HG03432 (cell line): ENCODE measurements at regions not wholly inside any gene's neighbourhood (a gene's known extent, or its start where the extent isn't known, plus 50 kb on each side); places are given as distances from the start of the nearest gene placed in this dataset.

Experiments
- ATAC-seq: cut with Tn5 transposase; IDR thresholded peaks from one replicate; pipeline ENCODE4 v1.9.1; 2021; ENCODE audit warnings: mild to moderate bottlenecking, moderate library complexity; ENCODE audit not compliant: unreplicated experiment

GRCh38 chr9:107118863-107119624 is 164.0 kb upstream of the RAD23B start:
- ATAC-seq: no peak

- ATAC-seq: no peak
These were observed 163.3 kb upstream of the RAD23B start for GRCh38 chr9:107119735-107120134.

DNA sequence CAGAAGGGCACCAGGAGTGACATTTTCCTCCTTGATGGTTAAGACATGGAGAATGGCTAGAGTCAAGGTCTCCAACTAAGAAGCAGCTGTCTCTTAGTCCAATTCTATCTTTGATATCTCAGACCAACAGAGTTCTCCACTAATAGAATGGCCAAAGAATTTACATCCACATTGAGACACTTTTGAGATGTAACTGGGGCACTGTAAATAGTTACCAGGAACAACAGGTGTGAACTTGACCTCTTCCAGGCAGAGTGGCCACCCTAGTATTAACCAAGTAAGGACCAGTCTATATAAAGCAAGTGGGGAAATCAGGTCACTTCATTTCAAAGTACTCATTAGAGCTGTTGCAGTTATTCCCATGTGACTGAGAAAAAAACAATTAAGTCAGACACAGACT is 159.7 kb upstream of the RAD23B start:
- no peak for ATAC-seq

- no peak for ATAC-seq
These were observed 155.5 kb upstream of the RAD23B start for GRCh38 chr9:107127608-107128007.

GRCh38 chr9:107131108-107131799 is 151.8 kb upstream of the RAD23B start:
- ATAC-seq: no peak

- no peak for ATAC-seq
These were observed 146.8 kb upstream of the RAD23B start for GRCh38 chr9:107136296-107136695.

DNA sequence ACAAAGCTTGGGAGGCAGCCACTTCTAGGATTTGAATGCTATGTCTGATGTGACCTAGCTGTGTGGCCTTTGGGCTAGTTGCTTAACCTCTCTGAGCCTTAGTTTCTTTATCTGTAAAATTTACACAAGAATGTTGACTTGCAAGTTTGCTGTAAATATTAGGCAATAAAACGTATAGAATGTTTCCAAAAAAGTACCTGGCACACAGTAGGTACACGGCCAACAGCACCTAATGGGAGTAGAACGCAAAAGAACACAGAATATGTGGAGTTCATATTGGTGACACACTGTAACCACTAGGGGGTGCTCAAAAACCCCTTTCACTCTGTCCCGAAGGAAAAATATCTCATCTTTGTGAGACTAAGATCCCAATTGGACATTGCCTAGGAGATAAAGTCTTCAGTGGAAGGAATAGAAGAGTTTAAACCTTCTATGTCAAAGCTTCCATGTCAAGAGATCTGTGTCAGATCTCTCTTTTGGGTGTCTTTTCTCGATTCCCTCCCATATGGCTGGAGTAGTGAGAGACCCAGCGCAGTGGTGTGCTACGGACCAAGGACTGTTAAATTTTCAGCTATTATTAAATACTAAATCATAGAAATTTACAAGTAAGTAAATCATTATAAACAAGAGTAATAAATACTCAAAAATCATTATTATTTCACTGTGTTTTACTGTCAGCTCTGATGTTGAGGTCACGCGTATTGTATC is 145.4 kb upstream of the RAD23B start:
- peak; percentile 53 for ATAC-seq

GRCh38 chr9:107138261-107138992 is 144.7 kb upstream of the RAD23B start:
- ATAC-seq: no peak

DNA sequence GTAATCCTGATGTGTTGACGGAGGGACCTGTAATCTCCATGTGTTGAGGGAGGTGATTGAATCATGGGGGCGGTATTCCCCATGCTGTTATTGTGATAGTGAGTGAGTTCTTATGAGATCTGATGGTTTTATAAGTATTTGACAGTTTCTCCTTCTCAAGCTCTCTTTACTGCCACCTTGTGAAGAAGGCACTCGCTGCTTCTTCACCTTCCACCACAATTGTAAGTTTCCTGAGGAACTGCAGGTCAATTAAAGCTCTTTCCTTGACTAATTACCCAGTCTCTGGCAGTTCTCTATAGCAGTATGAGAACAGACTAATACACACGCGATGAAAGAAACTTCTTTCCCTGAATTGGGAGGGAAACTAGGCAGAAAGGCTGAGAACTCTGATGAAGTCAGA is 141.1 kb upstream of the RAD23B start:
- no peak for ATAC-seq

- no peak for ATAC-seq
These were observed 140.6 kb upstream of the RAD23B start for GRCh38 chr9:107142430-107142829.

GRCh38 chr9:107142896-107143603 is 140.0 kb upstream of the RAD23B start:
- no peak for ATAC-seq

GRCh38 chr9:107144475-107144874 is 138.6 kb upstream of the RAD23B start:
- no peak for ATAC-seq

- ATAC-seq: no peak
These were observed 135.9 kb upstream of the RAD23B start for GRCh38 chr9:107147134-107147533.

- ATAC-seq: no peak
These were observed 134.9 kb upstream of the RAD23B start for GRCh38 chr9:107148216-107148615.

DNA sequence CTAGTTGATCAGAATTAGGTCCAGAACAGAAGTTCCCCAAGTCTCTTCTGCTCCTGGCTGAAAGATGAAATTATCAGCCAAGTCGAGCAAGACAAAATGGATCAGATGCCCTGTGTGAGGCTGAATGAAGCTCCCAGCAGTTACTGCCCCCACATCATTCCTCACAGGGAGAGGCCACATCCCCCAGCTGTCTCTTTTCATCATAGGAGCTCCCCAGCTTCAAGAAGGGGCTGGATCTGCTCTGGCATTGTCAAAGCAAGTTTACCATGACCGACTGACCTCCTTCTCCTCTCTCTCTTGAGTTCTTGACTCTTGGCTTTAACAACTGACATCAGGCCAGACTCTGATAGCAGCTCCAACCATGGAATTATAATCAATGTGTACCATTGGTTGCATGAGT is 133.3 kb upstream of the RAD23B start:
- no peak for ATAC-seq

GRCh38 chr9:107153336-107153735 is 129.7 kb upstream of the RAD23B start:
- no peak for ATAC-seq

- no peak for ATAC-seq
These were observed 128.8 kb upstream of the RAD23B start for GRCh38 chr9:107154291-107154690.

GRCh38 chr9:107154766-107155165 is 128.3 kb upstream of the RAD23B start:
- ATAC-seq: no peak

DNA sequence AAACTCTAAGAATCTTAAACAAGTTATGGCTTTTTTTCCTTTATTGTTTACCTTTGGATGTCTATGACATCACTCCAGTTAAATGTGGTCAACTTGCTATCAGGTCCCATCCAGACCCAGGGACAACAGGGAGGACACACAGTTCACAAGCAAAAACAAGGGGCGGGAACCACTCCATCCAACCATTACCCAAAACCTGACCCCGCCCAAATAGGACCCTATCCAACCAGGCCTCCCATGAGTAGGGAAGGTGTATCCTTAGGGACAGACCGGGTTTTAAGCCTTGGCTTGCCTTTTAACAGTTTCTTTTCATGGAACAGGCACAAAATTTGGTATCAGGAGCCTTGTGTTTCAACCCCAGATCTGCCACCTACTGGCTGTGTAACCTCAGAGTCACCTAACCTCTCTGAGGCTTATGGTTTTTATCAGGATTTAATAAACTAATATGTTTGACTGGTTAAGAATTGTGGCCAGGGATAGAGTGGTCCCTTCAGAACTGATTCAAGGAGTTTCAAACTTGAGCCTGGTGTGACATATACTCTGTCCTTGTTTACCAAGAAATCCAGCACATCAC is 127.7 kb upstream of the RAD23B start:
- no peak for ATAC-seq

- peak; percentile 80 for ATAC-seq
These were observed 124.8 kb upstream of the RAD23B start for GRCh38 chr9:107158321-107158720.
